ENCODE measurements at regions not wholly inside any gene's neighbourhood (a gene's known extent, or its start where the extent isn't known, plus 50 kb on each side); places are given as distances from the start of the nearest gene placed in this dataset.
A peak's percentile ranks its signal among the peaks of the same experiment; 100 is the strongest.

GRCh38 chr22:34045311-34045710 is 125.0 kb upstream of the LARGE1 start:
- DNase-seq, result no peak
- H3K9me3 ChIP-seq, result no peaks in the 10 kb centered on the region
- no peak overlapping the region for H3K27ac ChIP-seq
- H3K36me3 ChIP-seq, result no peaks in the 10 kb centered on the region
- peaks cover 0 to 4% (median 0%) of the 10 kb centered on the region in 3 donors for H3K27me3 ChIP-seq
- 78 to 86% (median 81%) methylated on average over 4 of the region's 4 CpGs for WGBS, 5 donors
- H3K4me1 ChIP-seq, result no peaks in the 10 kb centered on the region
- no peak overlapping the region for H3K4me3 ChIP-seq
- intact Hi-C loops (cut with DNase I; ENCODE audit: low total_unique reads), result no loop called here
- TF ChIP-seq EP300 (IDR thresholded peaks at IDR 0.05), result no peak
- no peak for TF ChIP-seq POLR2A (IDR thresholded peaks at IDR 0.05)
- no peak for TF ChIP-seq POLR2AphosphoS5 (IDR thresholded peaks at IDR 0.05)
- TF ChIP-seq, protein P1, sequence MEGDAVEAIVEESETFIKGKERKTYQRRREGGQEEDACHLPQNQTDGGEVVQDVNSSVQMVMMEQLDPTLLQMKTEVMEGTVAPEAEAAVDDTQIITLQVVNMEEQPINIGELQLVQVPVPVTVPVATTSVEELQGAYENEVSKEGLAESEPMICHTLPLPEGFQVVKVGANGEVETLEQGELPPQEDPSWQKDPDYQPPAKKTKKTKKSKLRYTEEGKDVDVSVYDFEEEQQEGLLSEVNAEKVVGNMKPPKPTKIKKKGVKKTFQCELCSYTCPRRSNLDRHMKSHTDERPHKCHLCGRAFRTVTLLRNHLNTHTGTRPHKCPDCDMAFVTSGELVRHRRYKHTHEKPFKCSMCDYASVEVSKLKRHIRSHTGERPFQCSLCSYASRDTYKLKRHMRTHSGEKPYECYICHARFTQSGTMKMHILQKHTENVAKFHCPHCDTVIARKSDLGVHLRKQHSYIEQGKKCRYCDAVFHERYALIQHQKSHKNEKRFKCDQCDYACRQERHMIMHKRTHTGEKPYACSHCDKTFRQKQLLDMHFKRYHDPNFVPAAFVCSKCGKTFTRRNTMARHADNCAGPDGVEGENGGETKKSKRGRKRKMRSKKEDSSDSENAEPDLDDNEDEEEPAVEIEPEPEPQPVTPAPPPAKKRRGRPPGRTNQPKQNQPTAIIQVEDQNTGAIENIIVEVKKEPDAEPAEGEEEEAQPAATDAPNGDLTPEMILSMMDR (IDR thresholded peaks at IDR 0.05), result no peak

- H3K4me1 ChIP-seq, result no peaks in the 10 kb centered on the region
- H3K4me3 ChIP-seq, result no peak overlapping the region
- peak; percentile 24 to 28 for DNase-seq
- 24 to 32% (median 27%) methylated on average over 3 of the region's 3 CpGs for WGBS, 5 donors
- no peak for TF ChIP-seq POLR2A (IDR thresholded peaks at IDR 0.05)
- no peak for TF ChIP-seq EP300 (IDR thresholded peaks at IDR 0.05)
- TF ChIP-seq POLR2AphosphoS5 (IDR thresholded peaks at IDR 0.05), result no peak
- TF ChIP-seq, protein P1 (IDR thresholded peaks at IDR 0.05), result peak in 3 of 7 experiments; percentile 16 to 47 (median 23)
- intact Hi-C loops (cut with DNase I; ENCODE audit: low total_unique reads), result no loop called here
- H3K27me3 ChIP-seq, result no peaks in the 10 kb centered on the region
- H3K9me3 ChIP-seq, result peaks cover 9 to 26% (median 16%) of the 10 kb centered on the region in 4 donors
- H3K36me3 ChIP-seq, result no peaks in the 10 kb centered on the region
- no peak overlapping the region for H3K27ac ChIP-seq
These were observed 135.4 kb upstream of the LARGE1 start for GRCh38 chr22:34055525-34056200.

- no peaks in the 10 kb centered on the region for H3K36me3 ChIP-seq
- WGBS, 5 donors, result 77 to 88% (median 81%) methylated on average over 4 of the region's 4 CpGs
- TF ChIP-seq POLR2AphosphoS5 (IDR thresholded peaks at IDR 0.05), result no peak
- no peak for TF ChIP-seq EP300 (IDR thresholded peaks at IDR 0.05)
- TF ChIP-seq POLR2A (IDR thresholded peaks at IDR 0.05), result no peak
- TF ChIP-seq, protein P1 (IDR thresholded peaks at IDR 0.05), result no peak
- no peaks in the 10 kb centered on the region for H3K4me1 ChIP-seq
- H3K27ac ChIP-seq, result no peak overlapping the region
- intact Hi-C loops (cut with DNase I; ENCODE audit: low total_unique reads), result no loop called here
- H3K4me3 ChIP-seq, result no peak overlapping the region
- H3K9me3 ChIP-seq, result peaks cover 9 to 27% (median 16%) of the 10 kb centered on the region in 4 donors
- no peak for DNase-seq
- H3K27me3 ChIP-seq, result no peaks in the 10 kb centered on the region
These were observed 137.4 kb upstream of the LARGE1 start for GRCh38 chr22:34057726-34058125.

DNA sequence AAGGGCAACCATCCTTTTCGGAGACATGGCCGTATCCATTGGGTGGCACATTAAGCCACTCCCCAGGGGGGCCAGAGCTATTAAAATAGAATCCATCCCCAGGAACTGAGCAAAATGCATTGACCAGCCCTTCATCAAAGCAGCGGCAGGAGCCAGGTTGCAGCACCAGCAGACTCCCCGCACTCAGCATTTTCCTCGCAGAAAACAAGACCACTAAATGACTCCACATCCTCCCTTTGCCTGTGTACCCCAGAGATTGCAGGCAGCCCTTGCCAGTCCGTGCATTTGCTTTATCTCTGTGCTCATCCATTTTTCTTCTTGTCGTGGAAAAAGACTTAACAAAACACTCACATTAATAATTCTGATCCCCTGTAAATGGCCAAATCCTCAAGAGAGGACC is 144.4 kb upstream of the LARGE1 start:
- Histone ChIP-seq H3K4me1 (no peaks in the 10 kb centered on the region), H3K27ac (no peak overlapping the region), H3K9me3 (peaks cover under 1 to 10% (median 3%) of the 10 kb centered on the region in 4 donors), H3K27me3 (peaks cover 0 to 4% (median 0%) of the 10 kb centered on the region in 3 donors), H3K36me3 (no peaks in the 10 kb centered on the region), H3K4me3 (no peak overlapping the region)
- WGBS, 5 donors, result 70 to 83% (median 78%) methylated on average over 6 to 7 of the region's 7 CpGs
- intact Hi-C loops (cut with DNase I; ENCODE audit: low total_unique reads), result no loop called here
- TF ChIP-seq, protein P1 (IDR thresholded peaks at IDR 0.05), result no peak
- TF ChIP-seq EP300 (IDR thresholded peaks at IDR 0.05), result no peak
- no peak for TF ChIP-seq POLR2AphosphoS5 (IDR thresholded peaks at IDR 0.05)
- no peak for DNase-seq

Measured in stomach (tissue), 8 donors.